ENCODE measurements at regions not wholly inside any gene's neighbourhood (a gene's known extent, or its start where the extent isn't known, plus 50 kb on each side); places are given as distances from the start of the nearest gene placed in this dataset.

DNA sequence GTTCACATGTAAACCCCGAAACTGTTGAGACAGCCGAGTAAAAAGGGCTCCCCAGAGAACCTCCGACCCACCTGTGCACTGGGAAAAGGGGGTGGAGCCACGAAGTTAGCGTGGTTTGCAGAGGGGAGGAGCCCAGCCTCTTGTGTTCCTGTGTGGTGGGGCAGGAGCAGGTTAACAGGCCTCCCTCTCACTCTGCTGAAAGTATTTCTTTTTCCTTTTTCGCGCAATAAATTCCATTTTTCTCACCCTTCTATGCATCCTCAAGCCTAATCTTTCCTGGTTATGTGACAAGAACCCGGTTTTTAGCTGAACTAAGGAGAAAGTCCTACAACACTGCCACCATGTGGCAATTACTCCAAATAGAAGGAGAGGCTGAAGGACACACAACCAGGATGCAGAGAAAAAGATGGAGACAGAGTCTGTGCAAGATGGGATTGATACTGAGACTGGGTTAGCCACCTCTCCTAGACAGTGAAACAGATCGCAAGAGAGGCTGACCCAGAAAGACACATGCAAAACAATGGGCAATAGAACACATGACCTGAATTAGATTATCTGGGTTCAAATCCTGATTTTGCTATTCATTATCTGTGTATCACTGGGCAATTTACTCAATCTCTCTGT is 168.7 kb upstream of the PRSS16 start (continued):
- TF ChIP-seq FOXM1 (IDR thresholded peaks at IDR 0.05; ENCODE audit: low read depth, low read length) (0 out of 2 replicates have a peak, but pooled peaks have one; percentile 36), NBN (IDR thresholded peaks at IDR 0.05) (peak; percentile 76; the same call in 1 of the 2 replicates), YY1 (IDR thresholded peaks at IDR 0.05; ENCODE audit: low read depth, low read length) (peak; percentile 71; the same call in 1 of the 2 replicates), IKZF1 (conservative IDR thresholded peaks at IDR 0.05) (peak; percentile 38; the same call in 1 of the 2 replicates), STAT1 (conservative IDR thresholded peaks at IDR 0.05) (no peak), MTA2 (IDR thresholded peaks at IDR 0.05; ENCODE audit: low read depth) (no peak), PML (IDR thresholded peaks at IDR 0.05; ENCODE audit: low read length) (no peak), RB1 (IDR thresholded peaks at IDR 0.05; ENCODE audit: borderline replicate concordance) (0 out of 2 replicates have a peak, but pooled peaks have one; percentile 63)
- TF ChIP-seq, protein P1, sequence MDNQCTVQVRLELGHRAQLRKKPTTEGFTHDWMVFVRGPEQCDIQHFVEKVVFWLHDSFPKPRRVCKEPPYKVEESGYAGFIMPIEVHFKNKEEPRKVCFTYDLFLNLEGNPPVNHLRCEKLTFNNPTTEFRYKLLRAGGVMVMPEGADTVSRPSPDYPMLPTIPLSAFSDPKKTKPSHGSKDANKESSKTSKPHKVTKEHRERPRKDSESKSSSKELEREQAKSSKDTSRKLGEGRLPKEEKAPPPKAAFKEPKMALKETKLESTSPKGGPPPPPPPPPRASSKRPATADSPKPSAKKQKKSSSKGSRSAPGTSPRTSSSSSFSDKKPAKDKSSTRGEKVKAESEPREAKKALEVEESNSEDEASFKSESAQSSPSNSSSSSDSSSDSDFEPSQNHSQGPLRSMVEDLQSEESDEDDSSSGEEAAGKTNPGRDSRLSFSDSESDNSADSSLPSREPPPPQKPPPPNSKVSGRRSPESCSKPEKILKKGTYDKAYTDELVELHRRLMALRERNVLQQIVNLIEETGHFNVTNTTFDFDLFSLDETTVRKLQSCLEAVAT (IDR thresholded peaks at IDR 0.05), result peak; percentile 50; the same call in 1 of the 2 replicates
- TF ChIP-seq, protein P2, sequence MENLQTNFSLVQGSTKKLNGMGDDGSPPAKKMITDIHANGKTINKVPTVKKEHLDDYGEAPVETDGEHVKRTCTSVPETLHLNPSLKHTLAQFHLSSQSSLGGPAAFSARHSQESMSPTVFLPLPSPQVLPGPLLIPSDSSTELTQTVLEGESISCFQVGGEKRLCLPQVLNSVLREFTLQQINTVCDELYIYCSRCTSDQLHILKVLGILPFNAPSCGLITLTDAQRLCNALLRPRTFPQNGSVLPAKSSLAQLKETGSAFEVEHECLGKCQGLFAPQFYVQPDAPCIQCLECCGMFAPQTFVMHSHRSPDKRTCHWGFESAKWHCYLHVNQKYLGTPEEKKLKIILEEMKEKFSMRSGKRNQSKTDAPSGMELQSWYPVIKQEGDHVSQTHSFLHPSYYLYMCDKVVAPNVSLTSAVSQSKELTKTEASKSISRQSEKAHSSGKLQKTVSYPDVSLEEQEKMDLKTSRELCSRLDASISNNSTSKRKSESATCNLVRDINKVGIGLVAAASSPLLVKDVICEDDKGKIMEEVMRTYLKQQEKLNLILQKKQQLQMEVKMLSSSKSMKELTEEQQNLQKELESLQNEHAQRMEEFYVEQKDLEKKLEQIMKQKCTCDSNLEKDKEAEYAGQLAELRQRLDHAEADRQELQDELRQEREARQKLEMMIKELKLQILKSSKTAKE (IDR thresholded peaks at IDR 0.05; ENCODE audit: low read depth, poor library complexity, severe bottlenecking), result peak; percentile 70
